GM12892 (cell line): ENCODE measurements at regions not wholly inside any gene's neighbourhood (a gene's known extent, or its start where the extent isn't known, plus 50 kb on each side); places are given as distances from the start of the nearest gene placed in this dataset.
"Not testable (repeated sequence)": the region's sequence is repeated elsewhere in the genome, so short reads cannot be mapped to it uniquely, and the experiment has no call there.

Experiments
- DNase-seq: peaks from one replicate; pipeline ENCODE4 v3.0.0; 2011; ENCODE audit not compliant: insufficient read length
- FAIRE-seq: peaks from 2 replicates; lab custom pipeline; 2011; peaks lifted over from hg19 to GRCh38; lab: Jason Lieb, UNC
- POLR2A ChIP-seq: IDR thresholded peaks from 2 replicates; pipeline ENCODE4 v1.6.1; 2011; ENCODE audit warnings: low read depth, low read length, control low read depth
- POLR2AphosphoS5 ChIP-seq: IDR thresholded peaks from 2 replicates; pipeline ENCODE4 v1.6.1; 2011; ENCODE audit warnings: low read depth, low read length, control low read depth
- TAF1 ChIP-seq: IDR thresholded peaks from 2 replicates; pipeline ENCODE4 v1.6.1; 2011; ENCODE audit warnings: low read depth, mild to moderate bottlenecking, control low read depth, low read length, borderline replicate concordance

GRCh38 chr5:138685193-138685745 is 68.0 kb upstream of the CTNNA1 start:
- FAIRE-seq = no peak
- TF ChIP-seq POLR2A (no peak), POLR2AphosphoS5 (no peak), TAF1 (no peak)

GRCh38 chr5:138682462-138682861 is 70.8 kb upstream of the CTNNA1 start:
- not testable (repeated sequence) for FAIRE-seq, DNase-seq

More at GRCh38 chr5:138685193-138685745, 68.0 kb upstream of the CTNNA1 start:
- no peak for DNase-seq

- not testable (repeated sequence) for FAIRE-seq, DNase-seq
Observed at GRCh38 chr5:138678826-138679225, 74.4 kb upstream of the CTNNA1 start.

- no peak for TF ChIP-seq POLR2A
- TF ChIP-seq TAF1 = no peak
- TF ChIP-seq POLR2AphosphoS5 = no peak
- FAIRE-seq (no peak), DNase-seq (no peak)
Observed at GRCh38 chr5:138677782-138678181, 75.4 kb upstream of the CTNNA1 start.

GRCh38 chr5:138676556-138677193 is 76.5 kb upstream of the CTNNA1 start:
- peak; percentile 9 for FAIRE-seq
- no peak for TF ChIP-seq TAF1
- TF ChIP-seq POLR2AphosphoS5 = no peak
- TF ChIP-seq POLR2A = no peak
- no peak for DNase-seq

GRCh38 chr5:138676002-138676401 is 77.2 kb upstream of the CTNNA1 start:
- TF ChIP-seq POLR2A = no peak
- TF ChIP-seq POLR2AphosphoS5 = no peak
- no peak for TF ChIP-seq TAF1
- FAIRE-seq = no peak
- DNase-seq = no peak

- FAIRE-seq (no peak), DNase-seq (no peak)
- TF ChIP-seq POLR2AphosphoS5 (no peak), TAF1 (no peak), POLR2A (no peak)
Observed at GRCh38 chr5:138668451-138669380, 84.5 kb upstream of the CTNNA1 start.

- not testable (repeated sequence) for FAIRE-seq, DNase-seq
Observed at GRCh38 chr5:138667782-138668331, 85.4 kb upstream of the CTNNA1 start.

- DNase-seq (no peak), FAIRE-seq (no peak)
- no peak for TF ChIP-seq POLR2AphosphoS5
- no peak for TF ChIP-seq POLR2A
- no peak for TF ChIP-seq TAF1
Observed at GRCh38 chr5:138666226-138666742, 86.9 kb upstream of the CTNNA1 start.

- DNase-seq (no peak), FAIRE-seq (no peak)
- TF ChIP-seq TAF1 = no peak
- no peak for TF ChIP-seq POLR2AphosphoS5
- TF ChIP-seq POLR2A = no peak
Observed at GRCh38 chr5:138665261-138665660, 88.0 kb upstream of the CTNNA1 start.

GRCh38 chr5:138664276-138664943 is 88.8 kb upstream of the CTNNA1 start:
- TF ChIP-seq TAF1 (no peak), POLR2A (no peak), POLR2AphosphoS5 (no peak)
- FAIRE-seq = no peak
- DNase-seq = no peak

GRCh38 chr5:138663561-138663960 is 88.4 kb upstream of the HSPA9 start:
- no peak for TF ChIP-seq TAF1
- TF ChIP-seq POLR2A = no peak
- TF ChIP-seq POLR2AphosphoS5 = no peak
- no peak for FAIRE-seq
- DNase-seq = no peak
